MCF 10A (cell line): ENCODE measurements at regions not wholly inside any gene's neighbourhood (a gene's known extent, or its start where the extent isn't known, plus 50 kb on each side); places are given as distances from the start of the nearest gene placed in this dataset.
"Not testable (repeated sequence)": the region's sequence is repeated elsewhere in the genome, so short reads cannot be mapped to it uniquely, and the experiment has no call there.

Experiments used
- BruUV-seq: library from RNA; stranded (reverse); fragments of 400-500 nt; replicated peaks from 2 replicates; lab custom pipeline; 2021; lab: Mats Ljungman, UMichigan
- CTCF ChIA-PET: fragments of 300-600 bp; sonication (Branson Sonifier 250); formaldehyde crosslinking; extraction: SDS; loops from one replicate; lab custom pipeline; 2021; ENCODE audit warnings: antibody characterized with exemption, inconsistent platforms; lab: Yijun Ruan, JAX
- POLR2A ChIA-PET: fragments of 300-600, 350-650 bp; sonication (Branson Sonifier 250); formaldehyde crosslinking; extraction: SDS; loops from one replicate; lab custom pipeline; 2020; ENCODE audit warnings: antibody characterized with exemption, inconsistent platforms; lab: Yijun Ruan, JAX
- DNase-seq: peaks from one replicate; pipeline ENCODE4 v3.0.0-alpha.2; 2018; ENCODE audit not compliant: unreplicated experiment
- H3K27ac Mint-ChIP-seq: one replicate; pipeline ENCODE4 v1.8.0; 2022; ENCODE audit warnings: mild to moderate bottlenecking, low read depth, mixed read lengths; ENCODE audit not compliant: unreplicated experiment
- H3K27me3 Mint-ChIP-seq: one replicate; pipeline ENCODE4 v1.8.0; 2022; ENCODE audit warnings: mixed read lengths; ENCODE audit not compliant: insufficient read depth, unreplicated experiment
- H3K36me3 Mint-ChIP-seq: one replicate; pipeline ENCODE4 v1.8.0; 2022; ENCODE audit warnings: mild to moderate bottlenecking, moderate library complexity, mixed read lengths; ENCODE audit not compliant: insufficient read depth, unreplicated experiment
- H3K4me1 Mint-ChIP-seq: one replicate; pipeline ENCODE4 v1.8.0; 2022; ENCODE audit warnings: mixed read lengths; ENCODE audit not compliant: insufficient read depth, unreplicated experiment
- H3K4me3 Mint-ChIP-seq: one replicate; pipeline ENCODE4 v1.8.0; 2022; ENCODE audit warnings: mild to moderate bottlenecking, moderate library complexity, mixed read lengths; ENCODE audit not compliant: unreplicated experiment
- H3K9me3 Mint-ChIP-seq: one replicate; pipeline ENCODE4 v1.8.0; 2022; ENCODE audit warnings: mixed read lengths; ENCODE audit not compliant: unreplicated experiment
- CTCF ChIP-seq: fragments of 200-600 bp; IDR thresholded peaks from one replicate; pipeline ENCODE4 v1.8.0; 2022; ENCODE audit warnings: antibody characterized with exemption, mild to moderate bottlenecking; ENCODE audit not compliant: unreplicated experiment
- intact Hi-C: fragments of 100-400 bp; cut with micrococcal nuclease; formaldehyde crosslinking; loops from 2 replicates; pipeline ENCODE4 v1.14.1; 2022

DNA sequence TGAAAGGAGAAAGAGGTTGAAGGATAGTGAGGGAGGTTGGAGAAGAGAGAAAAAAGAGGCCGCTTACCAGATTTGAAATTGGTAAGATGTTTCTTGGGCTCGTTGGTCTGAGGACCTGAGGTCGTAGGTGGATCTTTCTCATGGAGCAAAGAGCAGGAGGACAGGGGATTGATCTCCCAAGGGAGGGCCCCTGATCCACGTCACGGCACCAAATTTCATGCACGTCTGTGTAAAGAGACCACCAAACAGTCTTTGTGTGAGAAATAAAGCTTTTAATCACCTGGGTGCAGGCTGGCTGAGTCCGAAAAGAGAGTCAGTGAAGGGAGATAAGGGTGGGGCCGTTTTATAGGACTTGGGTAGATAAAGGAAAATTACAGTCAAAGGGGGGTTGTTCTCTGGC lies 479.7 kb upstream of the SLITRK5 start:
- H3K4me1 Mint-ChIP-seq, DNase-seq, H3K27me3 Mint-ChIP-seq, H3K36me3 Mint-ChIP-seq, H3K27ac Mint-ChIP-seq, H3K4me3 Mint-ChIP-seq, CTCF ChIA-PET, POLR2A ChIA-PET, H3K9me3 Mint-ChIP-seq, BruUV-seq, intact Hi-C loops: not testable (repeated sequence)

GRCh38 chr13:87198371-87198770 lies 472.8 kb upstream of the SLITRK5 start:
- no TSS peak for BruUV-seq
- no peaks in the 10 kb centered on the region for H3K27me3 Mint-ChIP-seq
- no peaks in the 10 kb centered on the region for H3K36me3 Mint-ChIP-seq
- intact Hi-C loops: no loop called here
- H3K9me3 Mint-ChIP-seq: no peaks in the 10 kb centered on the region
- no peak for DNase-seq
- no peak for TF ChIP-seq CTCF
- CTCF ChIA-PET: no interaction called here
- no peaks in the 10 kb centered on the region for H3K4me1 Mint-ChIP-seq
- H3K4me3 Mint-ChIP-seq: no peak overlapping the region
- H3K27ac Mint-ChIP-seq: no peak overlapping the region
- POLR2A ChIA-PET: no interaction called here

GRCh38 chr13:87206708-87207107 lies 464.5 kb upstream of the SLITRK5 start:
- Mint-ChIP-seq H3K36me3 (peaks cover 6% of the 10 kb centered on the region), H3K4me3 (no peak overlapping the region), H3K27me3 (no peaks in the 10 kb centered on the region), H3K9me3 (no peaks in the 10 kb centered on the region), H3K27ac (no peak overlapping the region), H3K4me1 (peaks cover 3% of the 10 kb centered on the region)
- DNase-seq: no peak
- no TSS peak for BruUV-seq
- POLR2A ChIA-PET: no interaction called here
- no peak for TF ChIP-seq CTCF
- intact Hi-C loops: no loop called here
- CTCF ChIA-PET: no interaction called here

GRCh38 chr13:87207280-87208003 lies 463.7 kb upstream of the SLITRK5 start:
- DNase-seq: peak; percentile 0
- Mint-ChIP-seq H3K4me3 (no peak overlapping the region), H3K36me3 (peaks cover 6% of the 10 kb centered on the region), H3K9me3 (no peaks in the 10 kb centered on the region), H3K27me3 (no peaks in the 10 kb centered on the region), H3K27ac (no peak overlapping the region), H3K4me1 (peaks cover 3% of the 10 kb centered on the region)
- BruUV-seq: no TSS peak
- no peak for TF ChIP-seq CTCF
- intact Hi-C loops: no loop called here
- ChIA-PET CTCF (no interaction called here), POLR2A (no interaction called here)

DNA sequence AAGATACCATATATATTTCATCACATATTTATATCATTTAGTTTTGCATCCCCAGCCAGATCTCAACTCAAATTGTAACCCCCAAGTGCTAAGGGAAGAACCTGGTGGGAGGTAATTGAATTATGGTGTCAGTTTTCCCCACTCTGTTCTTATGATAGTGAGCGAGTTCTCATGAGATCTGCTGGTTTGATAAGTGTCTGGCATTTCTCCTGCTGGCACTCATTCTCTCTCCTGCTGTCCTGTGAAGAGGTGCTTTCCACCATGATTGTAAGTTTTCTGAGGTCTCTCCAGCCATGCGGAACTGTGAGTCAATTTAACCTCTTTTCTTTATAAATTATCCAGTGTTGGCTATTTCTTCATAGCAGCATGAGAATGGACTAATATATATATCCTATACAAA lies 462.5 kb upstream of the SLITRK5 start:
- no peaks in the 10 kb centered on the region for H3K9me3 Mint-ChIP-seq
- intact Hi-C loops: no loop called here
- no peak for TF ChIP-seq CTCF
- DNase-seq: no peak
- ChIA-PET POLR2A (no interaction called here), CTCF (no interaction called here)
- no peak overlapping the region for H3K4me3 Mint-ChIP-seq
- H3K27ac Mint-ChIP-seq: no peak overlapping the region
- no peaks in the 10 kb centered on the region for H3K27me3 Mint-ChIP-seq
- BruUV-seq: no TSS peak
- peaks cover 6% of the 10 kb centered on the region for H3K36me3 Mint-ChIP-seq
- H3K4me1 Mint-ChIP-seq: peaks cover 3% of the 10 kb centered on the region
